ENCODE measurements at regions not wholly inside any gene's neighbourhood (a gene's known extent, or its start where the extent isn't known, plus 50 kb on each side); places are given as distances from the start of the nearest gene placed in this dataset.

- DNase-seq, result no peak
Observed at GRCh38 chr20:40120827-40121226, 568.2 kb downstream of the MAFB start.

- no peak for DNase-seq
Observed at GRCh38 chr20:40111282-40111681, 577.8 kb downstream of the MAFB start.

- DNase-seq, result no peak
Observed at GRCh38 chr20:40110311-40110831, 578.7 kb downstream of the MAFB start.

GRCh38 chr20:40109136-40109535 lies 579.9 kb downstream of the MAFB start:
- DNase-seq, result no peak

- no peak for DNase-seq
Observed at GRCh38 chr20:40108321-40108720, 580.7 kb downstream of the MAFB start.

GRCh38 chr20:40104959-40105358 lies 584.1 kb downstream of the MAFB start:
- DNase-seq, result no peak

- DNase-seq, result no peak
Observed at GRCh38 chr20:40103420-40103819, 585.6 kb downstream of the MAFB start.

- no peak for DNase-seq
Observed at GRCh38 chr20:40101560-40101959, 587.5 kb downstream of the MAFB start.

GRCh38 chr20:40100261-40100660 lies 588.8 kb downstream of the MAFB start:
- no peak for DNase-seq

GRCh38 chr20:40090236-40090635 lies 598.8 kb downstream of the MAFB start:
- no peak for DNase-seq

GRCh38 chr20:40087496-40087895 lies 601.5 kb downstream of the MAFB start:
- no peak for DNase-seq

GRCh38 chr20:40085513-40085912 lies 603.5 kb downstream of the MAFB start:
- no peak for DNase-seq

GRCh38 chr20:40082436-40082835 lies 606.6 kb downstream of the MAFB start:
- DNase-seq, result no peak

- DNase-seq, result no peak
Observed at GRCh38 chr20:40081653-40082052, 607.4 kb downstream of the MAFB start.

- DNase-seq, result no peak
Observed at GRCh38 chr20:40080041-40080652, 608.9 kb downstream of the MAFB start.

GRCh38 chr20:40073535-40074111 lies 615.4 kb downstream of the MAFB start:
- no peak for DNase-seq

GRCh38 chr20:40072907-40073306 lies 616.1 kb downstream of the MAFB start:
- no peak for DNase-seq

- DNase-seq, result no peak
Observed at GRCh38 chr20:40056171-40056570, 632.9 kb downstream of the MAFB start.

GRCh38 chr20:40055711-40056110 lies 633.3 kb downstream of the MAFB start:
- DNase-seq, result no peak

GRCh38 chr20:40054311-40054710 lies 634.7 kb downstream of the MAFB start:
- DNase-seq, result no peak

GRCh38 chr20:40050596-40050995 lies 638.4 kb downstream of the MAFB start:
- DNase-seq, result no peak

GRCh38 chr20:40049854-40050253 lies 639.2 kb downstream of the MAFB start:
- DNase-seq, result no peak

GRCh38 chr20:40046703-40047102 lies 642.3 kb downstream of the MAFB start:
- no peak for DNase-seq

- no peak for DNase-seq
Observed at GRCh38 chr20:40037511-40037910, 651.5 kb downstream of the MAFB start.

- no peak for DNase-seq
Observed at GRCh38 chr20:40029589-40029988, 659.4 kb downstream of the MAFB start.
